Lung (tissue), 11 donors: ENCODE measurements at regions not wholly inside any gene's neighbourhood (a gene's known extent, or its start where the extent isn't known, plus 50 kb on each side); places are given as distances from the start of the nearest gene placed in this dataset.

Source experiments
- ATAC-seq: fragments of 200-7000 bp; cut with Tn5 transposase; one replicate; pipeline ENCODE4 v1.9.1; 2020; ENCODE audit warnings: moderate number of reproducible peaks; ENCODE audit not compliant: insufficient read depth, low FRiP score
- DNase-seq, 3 donors: peaks; one replicate each; pipeline ENCODE4 v3.0.0-alpha.2; 2013 to 2017
- H3K27ac ChIP-seq, 2 donors: one replicate each; pipeline ENCODE4 v1.5.1; 2013; ENCODE audit warnings: mild to moderate bottlenecking in 2 of 2, moderate library complexity in 2 of 2, control low read depth in 1 of 2, inconsistent platforms in 1 of 2, low read depth in 1 of 2, low read length in 1 of 2
- H3K27me3 ChIP-seq, 3 donors: one replicate each; pipeline ENCODE4 v1.5.1; 2013; ENCODE audit warnings: low read length in 2 of 3; ENCODE audit not compliant: control insufficient read depth in 3 of 3, insufficient read depth in 3 of 3
- H3K36me3 ChIP-seq, 4 donors: one replicate each; pipeline ENCODE4 v1.5.1; 2013; ENCODE audit warnings: low read length in 4 of 4, mild to moderate bottlenecking in 1 of 4, moderate library complexity in 1 of 4; ENCODE audit not compliant: control insufficient read depth in 4 of 4, insufficient read depth in 4 of 4
- H3K4me1 ChIP-seq, 5 donors: one replicate each; pipeline ENCODE4 v1.5.1; 2013; ENCODE audit warnings: low read length in 5 of 5, mild to moderate bottlenecking in 2 of 5, moderate library complexity in 1 of 5; ENCODE audit not compliant: control insufficient read depth in 5 of 5, insufficient read depth in 5 of 5
- H3K4me3 ChIP-seq: one replicate; pipeline ENCODE4 v1.5.1; 2013; ENCODE audit warnings: mild to moderate bottlenecking, control low read depth, moderate library complexity
- H3K9ac ChIP-seq, 2 donors: one replicate each; pipeline ENCODE4 v1.5.1; 2013; ENCODE audit warnings: low read length in 2 of 2, control low read depth in 1 of 2; ENCODE audit not compliant: insufficient read depth in 1 of 2
- H3K9me3 ChIP-seq, 4 donors: one replicate each; pipeline ENCODE4 v1.5.1; 2013; ENCODE audit warnings: low read length in 3 of 4, mild to moderate bottlenecking in 1 of 4, moderate library complexity in 1 of 4; ENCODE audit not compliant: control insufficient read depth in 4 of 4, insufficient read depth in 3 of 4
- WGBS, 2 donors: extraction: QIAGEN DNeasy Blood & Tissue Kit; methylation state at CpG; one replicate each; pipeline ENCODE4 v1.1.7; 2013; 5-methylcytosine and 5-hydroxymethylcytosine counted together
- TF ChIP-seq, protein P1 (sequence below): IDR thresholded peaks from 2 replicates; pipeline ENCODE4 v1.5.1; 2012; ENCODE audit warnings: mild to moderate bottlenecking; ENCODE audit errors: control extremely low read depth, extremely low read depth
- donor health status: control.
- donor health status: control.
- donor health status: Bipolar disorder and iron deficiency.
- donor health status: healthy.
- donor health status: DM: yes; HTN: yes; CAD: no.

DNA sequence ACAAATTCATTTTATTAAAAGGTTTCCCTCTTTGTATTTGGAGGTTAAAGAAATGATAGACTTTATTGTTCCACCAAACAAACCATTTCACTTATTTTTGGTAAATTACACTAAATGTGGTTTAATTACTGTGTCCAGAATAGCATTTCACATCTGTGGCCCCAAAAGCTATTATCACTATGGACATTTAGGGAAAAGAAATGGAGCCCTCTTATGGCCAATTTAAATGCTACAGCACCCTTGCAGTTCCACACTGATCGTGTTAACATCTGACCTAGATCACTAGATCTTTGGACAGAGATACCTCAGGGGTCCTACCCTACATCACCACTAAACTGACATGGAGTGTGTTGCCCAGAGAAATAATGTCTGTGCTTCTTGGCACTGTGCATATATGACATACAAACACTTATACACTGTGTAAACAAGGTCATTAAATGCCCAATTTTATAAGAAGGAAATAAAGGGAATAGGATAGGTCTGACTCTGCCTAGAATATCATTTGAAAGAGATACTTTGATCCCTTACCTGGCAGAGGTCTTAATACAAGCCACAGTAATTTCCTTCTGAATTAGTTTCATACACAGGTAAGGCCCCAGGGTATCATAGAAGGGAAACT lies 163.9 kb downstream of the KDR start:
- no peaks in the 10 kb centered on the region for H3K9me3 ChIP-seq
- no peaks in the 10 kb centered on the region for H3K27me3 ChIP-seq
- DNase-seq: peak in 2 of 3 donors; percentile 61 to 62
- no peak overlapping the region for H3K27ac ChIP-seq
- ATAC-seq: no peak
- no peaks in the 10 kb centered on the region for H3K36me3 ChIP-seq
- TF ChIP-seq, protein P1, sequence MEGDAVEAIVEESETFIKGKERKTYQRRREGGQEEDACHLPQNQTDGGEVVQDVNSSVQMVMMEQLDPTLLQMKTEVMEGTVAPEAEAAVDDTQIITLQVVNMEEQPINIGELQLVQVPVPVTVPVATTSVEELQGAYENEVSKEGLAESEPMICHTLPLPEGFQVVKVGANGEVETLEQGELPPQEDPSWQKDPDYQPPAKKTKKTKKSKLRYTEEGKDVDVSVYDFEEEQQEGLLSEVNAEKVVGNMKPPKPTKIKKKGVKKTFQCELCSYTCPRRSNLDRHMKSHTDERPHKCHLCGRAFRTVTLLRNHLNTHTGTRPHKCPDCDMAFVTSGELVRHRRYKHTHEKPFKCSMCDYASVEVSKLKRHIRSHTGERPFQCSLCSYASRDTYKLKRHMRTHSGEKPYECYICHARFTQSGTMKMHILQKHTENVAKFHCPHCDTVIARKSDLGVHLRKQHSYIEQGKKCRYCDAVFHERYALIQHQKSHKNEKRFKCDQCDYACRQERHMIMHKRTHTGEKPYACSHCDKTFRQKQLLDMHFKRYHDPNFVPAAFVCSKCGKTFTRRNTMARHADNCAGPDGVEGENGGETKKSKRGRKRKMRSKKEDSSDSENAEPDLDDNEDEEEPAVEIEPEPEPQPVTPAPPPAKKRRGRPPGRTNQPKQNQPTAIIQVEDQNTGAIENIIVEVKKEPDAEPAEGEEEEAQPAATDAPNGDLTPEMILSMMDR: peak; percentile 8
- H3K4me1 ChIP-seq: no peaks in the 10 kb centered on the region
- WGBS, 2 donors: 4 to 7% methylated on average over 1 of the region's 1 CpG
- no peak overlapping the region for H3K9ac ChIP-seq
- H3K4me3 ChIP-seq: no peak overlapping the region

GRCh38 chr4:54959651-54960116 lies 165.7 kb downstream of the KDR start:
- ATAC-seq (no peak), DNase-seq (no peak)
- H3K27ac ChIP-seq: no peak overlapping the region
- H3K9me3 ChIP-seq: no peaks in the 10 kb centered on the region
- WGBS, 2 donors: 87 to 93% methylated on average over 3 of the region's 3 CpGs
- no peaks in the 10 kb centered on the region for H3K36me3 ChIP-seq
- no peak overlapping the region for H3K9ac ChIP-seq
- peaks cover 0 to 10% (median 2%) of the 10 kb centered on the region in 5 donors for H3K4me1 ChIP-seq
- TF ChIP-seq, protein P1: no peak
- no peak overlapping the region for H3K4me3 ChIP-seq
- no peaks in the 10 kb centered on the region for H3K27me3 ChIP-seq

DNA sequence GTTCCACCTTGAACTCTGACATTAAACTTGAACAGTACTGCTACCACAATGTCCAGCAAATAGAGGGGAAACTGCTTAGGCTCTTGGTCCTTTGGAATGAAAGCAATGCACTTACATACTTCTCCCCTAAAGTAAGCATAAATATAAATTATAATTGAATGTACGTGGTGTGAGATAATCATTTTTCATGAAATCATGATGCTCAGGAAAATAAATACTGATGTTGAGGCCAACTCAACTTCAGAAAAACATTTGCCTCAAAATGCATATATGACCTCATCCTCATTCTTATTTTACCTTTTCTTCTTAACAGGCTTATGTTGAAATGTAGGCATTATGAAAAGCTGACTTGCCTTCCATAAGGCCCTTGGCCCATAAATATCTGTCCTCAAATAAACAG lies 166.3 kb downstream of the KDR start:
- Histone ChIP-seq H3K36me3 (no peaks in the 10 kb centered on the region), H3K9me3 (no peaks in the 10 kb centered on the region), H3K9ac (no peak overlapping the region), H3K4me3 (no peak overlapping the region), H3K4me1 (peaks cover 0 to 11% (median 2%) of the 10 kb centered on the region in 5 donors), H3K27me3 (no peaks in the 10 kb centered on the region), H3K27ac (no peak overlapping the region)
- DNase-seq: no peak
- WGBS, 2 donors: 90 to 97% methylated on average over 1 of the region's 1 CpG
- no peak for ATAC-seq
- TF ChIP-seq, protein P1: no peak

DNA sequence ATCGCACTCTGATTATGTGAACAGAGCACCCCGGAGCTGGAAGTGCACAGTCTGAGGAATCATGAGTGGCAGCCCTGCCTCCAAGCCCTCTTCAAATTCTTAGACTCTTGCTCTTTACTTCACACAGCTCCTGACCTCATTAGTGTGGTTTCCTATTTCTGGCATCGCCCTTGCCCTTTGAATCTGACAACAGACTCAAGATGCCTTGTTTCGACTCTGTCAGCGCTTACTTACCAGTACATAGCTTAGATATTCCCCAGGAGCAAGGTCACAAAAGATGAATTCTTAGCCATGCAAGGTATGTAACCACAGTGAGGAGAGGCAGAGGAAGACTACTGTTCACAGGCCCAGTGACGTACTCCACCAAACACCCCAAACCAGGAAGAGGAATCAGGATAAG lies 167.2 kb downstream of the KDR start:
- no peak for DNase-seq
- Histone ChIP-seq H3K9ac (no peak overlapping the region), H3K27ac (no peak overlapping the region), H3K36me3 (no peaks in the 10 kb centered on the region), H3K9me3 (no peaks in the 10 kb centered on the region), H3K4me1 (peaks cover 0 to 11% (median 2%) of the 10 kb centered on the region in 5 donors), H3K27me3 (no peaks in the 10 kb centered on the region), H3K4me3 (no peak overlapping the region)
- 85 to 89% methylated on average over 6 of the region's 6 CpGs for WGBS, 2 donors
- TF ChIP-seq, protein P1: no peak
- ATAC-seq: no peak
